Activated CD4-positive, alpha-beta T cell treated with anti-CD3 and anti-CD28 coated beads, Interleukin-2, Interleukin-4, amounts not matched to agents 100 ng/mL and 50 ng/mL, durations not matched to agents 16 hours and 8 hours (primary cell): ENCODE measurements at regions not wholly inside any gene's neighbourhood (a gene's known extent, or its start where the extent isn't known, plus 50 kb on each side); places are given as distances from the start of the nearest gene placed in this dataset.

Experiments
- DNase-seq: peaks from one replicate; pipeline ENCODE4 v3.0.0-alpha.2; 2020; ENCODE audit warnings: low spot score

DNA sequence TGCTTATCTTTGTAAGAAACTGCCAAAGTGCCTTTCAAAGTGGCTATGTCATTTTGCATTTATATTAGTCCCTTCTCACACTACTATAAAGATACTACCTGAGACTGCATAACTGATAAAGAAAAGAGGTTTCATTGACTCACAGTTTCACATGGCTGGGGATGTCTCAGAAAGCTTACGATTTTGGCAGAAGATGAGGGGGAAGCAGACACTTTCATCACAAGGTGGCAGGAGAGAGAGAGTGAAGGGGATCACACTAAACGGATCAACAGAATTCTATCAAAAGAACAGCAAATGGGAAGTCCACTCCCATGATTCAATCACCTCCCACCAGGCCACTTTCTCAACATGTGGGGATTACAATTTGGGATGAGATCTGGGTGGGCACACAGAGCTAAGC is 1352.0 kb upstream of the B3GALT2 start:
- no peak for DNase-seq

DNA sequence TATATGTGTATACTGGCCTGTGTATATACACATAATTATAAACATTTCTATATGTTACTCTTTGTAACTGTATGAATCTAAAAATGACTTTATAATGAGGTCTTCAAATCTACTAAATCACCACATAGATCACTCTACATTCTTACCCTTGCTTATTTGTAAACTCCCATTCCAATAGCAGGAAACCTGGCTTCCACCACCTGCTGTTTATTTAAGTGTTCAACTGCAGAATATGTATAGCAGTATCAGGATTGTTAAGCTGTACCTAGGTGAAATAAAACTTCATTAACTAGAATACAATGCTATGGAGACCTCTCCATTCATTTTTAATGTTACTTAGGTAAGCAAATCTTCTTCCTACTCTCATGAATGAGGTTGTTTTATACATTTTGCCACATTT is 1351.1 kb upstream of the B3GALT2 start:
- no peak for DNase-seq

DNA sequence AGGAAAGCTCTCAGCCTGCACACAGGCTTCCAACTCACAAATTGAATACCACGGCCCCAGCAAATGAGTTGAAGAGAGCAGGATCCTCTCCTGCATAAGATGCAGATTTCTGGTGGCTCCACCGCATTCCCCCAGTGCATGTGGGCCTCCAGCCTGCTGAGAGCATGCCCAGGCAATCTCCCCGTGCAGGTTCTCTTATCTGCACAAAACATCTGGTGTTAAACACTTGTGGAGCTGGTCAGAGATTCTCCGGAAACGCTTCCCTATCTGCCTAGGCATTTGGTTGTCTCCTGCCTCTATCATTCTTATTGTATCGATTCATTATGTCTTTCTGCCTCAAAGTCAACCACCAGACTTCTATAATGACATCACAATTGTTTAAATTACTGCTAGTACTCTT is 1349.0 kb upstream of the B3GALT2 start:
- DNase-seq: no peak

DNA sequence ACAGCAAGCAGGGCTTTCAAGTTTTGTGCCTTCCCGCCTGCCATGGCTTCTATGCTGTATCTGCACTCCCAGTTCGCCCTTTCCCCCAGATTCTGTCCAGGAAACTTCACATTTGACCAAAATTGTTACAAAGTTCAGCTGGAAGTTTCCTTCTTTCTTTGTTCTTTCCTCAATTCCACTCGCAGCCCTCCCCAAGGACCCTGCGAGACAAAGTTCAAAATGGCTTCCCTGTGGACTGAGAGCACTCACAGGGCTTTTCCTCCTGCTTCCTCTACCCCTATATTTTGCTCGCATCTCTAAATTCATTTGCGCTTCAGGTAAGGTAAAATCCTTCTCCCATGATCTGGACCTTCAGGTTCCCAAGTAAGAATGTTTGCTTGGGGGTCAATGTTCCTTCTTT is 1348.4 kb upstream of the B3GALT2 start:
- DNase-seq: no peak

DNA sequence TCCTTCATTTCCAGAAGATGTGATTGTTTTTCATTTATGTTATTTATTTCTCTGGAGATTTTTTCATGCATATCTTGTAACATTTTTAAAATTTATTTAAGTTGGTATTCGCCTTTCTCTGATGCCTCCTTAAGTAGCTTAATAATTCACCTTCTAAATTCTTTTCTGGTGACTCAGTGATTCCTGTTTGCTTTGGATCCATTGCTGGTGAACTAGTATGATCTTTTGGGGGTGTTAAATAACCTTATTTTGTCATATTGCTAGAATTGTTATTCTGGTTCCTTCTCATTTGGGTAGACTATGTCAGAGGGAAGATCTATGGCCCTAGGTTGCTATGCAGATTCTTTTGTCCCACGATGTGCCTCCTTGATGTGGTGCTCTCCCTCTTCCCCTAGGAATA is 1347.2 kb upstream of the B3GALT2 start:
- no peak for DNase-seq

- DNase-seq: no peak
These were observed 1331.2 kb upstream of the B3GALT2 start for GRCh38 chr1:194517567-194517966.

GRCh38 chr1:194515916-194516315 is 1329.5 kb upstream of the B3GALT2 start:
- no peak for DNase-seq

GRCh38 chr1:194512957-194513356 is 1326.5 kb upstream of the B3GALT2 start:
- DNase-seq: no peak

DNA sequence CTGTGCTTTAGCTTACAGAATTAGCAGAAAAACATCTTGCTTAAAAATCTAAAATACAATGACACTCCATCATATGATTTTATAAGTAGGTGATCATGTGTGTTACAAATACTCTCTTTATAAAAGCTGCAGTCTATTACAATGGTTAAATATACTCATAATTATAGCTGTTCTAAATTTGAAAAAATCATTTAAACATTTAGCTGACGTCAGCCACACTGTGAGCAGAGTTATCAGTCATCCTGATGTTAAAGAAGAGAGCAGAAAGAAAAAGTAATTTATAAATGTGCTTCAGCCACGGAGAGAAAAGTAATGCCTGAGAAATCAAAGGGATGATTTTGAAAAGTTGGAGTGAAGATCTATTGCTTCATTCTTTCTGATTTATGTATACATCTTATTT is 1325.9 kb upstream of the B3GALT2 start:
- no peak for DNase-seq

DNA sequence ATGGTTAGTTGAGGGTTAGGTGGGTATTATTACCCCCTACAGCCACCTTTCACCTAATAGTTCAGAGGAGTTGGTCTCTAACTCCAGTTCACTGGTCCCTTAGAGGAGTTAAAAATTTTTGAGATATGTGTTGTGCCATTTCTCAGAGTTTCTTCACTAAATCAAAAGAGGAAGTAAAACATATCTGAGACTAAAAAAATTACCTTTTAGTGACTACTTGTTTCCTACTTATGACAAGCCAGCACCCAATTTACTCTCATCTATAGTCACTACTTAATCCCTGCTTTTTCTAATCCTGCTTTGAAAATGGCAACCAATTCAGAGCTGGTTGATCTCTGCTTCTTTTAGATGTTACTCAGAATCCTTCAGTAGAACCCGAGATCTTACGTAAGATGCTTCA is 1316.8 kb upstream of the B3GALT2 start:
- no peak for DNase-seq

DNA sequence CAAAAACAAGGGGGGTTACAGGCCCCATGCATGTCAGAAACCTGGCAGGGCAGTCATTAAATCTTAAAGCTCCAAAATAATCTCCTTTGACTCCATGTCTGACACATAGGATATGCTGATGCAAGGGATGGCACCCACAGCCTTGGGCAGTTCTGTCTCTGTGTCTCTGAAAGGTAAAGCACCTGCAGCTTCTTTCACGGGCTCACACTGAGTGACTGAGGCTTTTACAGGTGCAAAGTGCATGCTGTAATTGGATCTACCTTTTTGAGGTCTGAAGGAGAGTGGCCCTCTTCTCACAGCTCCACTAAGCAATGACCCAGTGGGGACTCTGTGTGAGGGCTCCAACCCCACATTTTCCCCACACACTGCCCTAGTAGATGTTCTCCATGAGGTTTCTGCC is 1309.0 kb upstream of the B3GALT2 start:
- no peak for DNase-seq

DNA sequence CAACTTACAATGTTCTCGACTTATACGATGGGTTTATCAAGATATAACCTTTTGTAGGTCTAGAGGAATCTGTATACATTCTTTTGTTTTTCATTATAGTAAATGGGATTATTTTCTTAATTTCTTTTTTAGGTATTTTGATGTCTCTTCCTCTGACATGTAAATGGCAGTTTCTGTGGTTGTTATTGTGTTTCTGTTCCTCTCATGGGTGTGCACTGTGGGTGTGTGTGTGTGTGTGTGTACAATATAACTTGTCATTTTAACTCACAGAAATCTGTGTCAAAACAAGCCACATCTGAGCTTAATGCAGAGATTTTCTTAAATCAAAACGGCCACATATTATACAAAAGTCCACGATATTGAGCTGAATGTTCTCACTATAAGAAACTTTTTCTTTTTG is 1300.8 kb upstream of the B3GALT2 start:
- DNase-seq: no peak

GRCh38 chr1:194485432-194485831 is 1299.0 kb upstream of the B3GALT2 start:
- no peak for DNase-seq

DNA sequence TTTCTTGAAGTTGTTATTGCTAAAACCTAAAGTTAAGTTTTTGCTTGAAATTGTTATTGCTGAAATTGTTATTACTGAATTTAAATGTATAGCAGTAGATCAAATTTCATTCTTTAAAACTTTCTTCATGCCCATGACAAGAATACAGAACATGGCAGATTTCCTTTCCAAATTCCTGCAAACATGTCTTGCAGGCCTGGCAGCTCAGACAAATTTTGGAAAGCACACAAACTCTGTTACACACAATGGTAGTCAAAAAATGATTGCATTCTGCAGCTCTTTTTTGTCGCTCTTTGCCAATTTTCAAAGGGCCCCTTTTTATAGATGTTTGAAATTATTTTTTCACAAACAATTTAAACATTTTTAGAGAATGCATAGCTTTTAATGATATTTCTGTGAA is 1292.3 kb upstream of the B3GALT2 start:
- DNase-seq: no peak

- no peak for DNase-seq
These were observed 1291.5 kb upstream of the B3GALT2 start for GRCh38 chr1:194477908-194478307.

DNA sequence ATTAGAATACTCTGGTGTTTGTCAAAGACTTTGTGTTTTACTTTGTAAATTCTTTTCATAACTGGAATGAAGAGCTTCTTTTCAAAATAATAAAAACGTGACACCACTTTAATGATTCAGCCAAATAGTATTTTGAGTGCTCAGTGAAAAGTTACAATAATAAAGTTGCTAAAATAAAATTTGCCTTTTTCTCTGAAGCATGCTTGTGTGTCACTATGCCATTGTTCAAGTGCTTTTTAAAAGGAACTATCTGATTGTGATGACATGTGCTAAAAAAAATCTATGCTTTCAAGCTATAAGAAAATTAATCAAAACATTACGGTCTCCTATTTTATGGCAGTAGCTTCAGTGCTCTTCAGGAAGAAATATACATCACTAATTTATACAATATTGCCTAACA is 1290.5 kb upstream of the B3GALT2 start:
- no peak for DNase-seq

DNA sequence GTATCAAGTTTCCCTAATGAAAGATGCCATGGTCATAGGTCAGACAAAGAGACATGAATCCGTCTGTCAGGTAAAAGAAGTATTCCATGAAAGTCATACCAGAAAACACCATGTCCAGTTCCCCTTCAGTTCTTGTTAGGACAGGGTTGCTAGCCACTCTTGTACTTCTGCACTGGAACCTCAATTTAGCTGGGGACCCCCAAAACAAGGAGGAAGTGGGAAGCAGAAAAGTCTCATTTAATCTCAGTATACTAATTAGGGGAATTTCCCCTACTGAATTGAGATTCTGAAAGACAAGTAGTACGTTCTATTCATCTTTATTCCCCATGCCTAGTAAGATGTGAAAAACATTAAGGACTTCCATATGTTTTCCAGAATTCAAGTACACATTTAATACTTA is 1289.9 kb upstream of the B3GALT2 start:
- no peak for DNase-seq

GRCh38 chr1:194474701-194475100 is 1288.3 kb upstream of the B3GALT2 start:
- no peak for DNase-seq

- DNase-seq: no peak
These were observed 1287.4 kb upstream of the B3GALT2 start for GRCh38 chr1:194473766-194474165.

- no peak for DNase-seq
These were observed 1282.9 kb upstream of the B3GALT2 start for GRCh38 chr1:194469282-194469681.

DNA sequence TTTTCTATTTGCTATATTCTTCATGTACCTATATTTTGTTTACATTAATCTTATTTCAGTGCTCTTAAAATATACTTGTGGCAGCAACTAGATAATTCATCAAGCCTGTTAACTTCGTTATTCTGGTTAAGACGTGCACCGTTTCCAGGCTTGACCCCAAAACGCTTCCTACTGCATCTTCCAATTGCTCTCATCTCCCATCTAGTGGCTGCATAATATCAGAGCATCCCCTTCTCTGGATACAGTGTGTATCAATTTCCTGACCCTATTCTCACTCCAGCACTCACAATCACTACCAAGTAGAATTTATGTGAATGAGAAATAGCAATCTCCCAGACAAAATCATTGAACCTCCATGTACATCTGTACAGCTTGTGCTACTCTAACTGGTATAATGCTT is 1280.3 kb upstream of the B3GALT2 start:
- DNase-seq: no peak

DNA sequence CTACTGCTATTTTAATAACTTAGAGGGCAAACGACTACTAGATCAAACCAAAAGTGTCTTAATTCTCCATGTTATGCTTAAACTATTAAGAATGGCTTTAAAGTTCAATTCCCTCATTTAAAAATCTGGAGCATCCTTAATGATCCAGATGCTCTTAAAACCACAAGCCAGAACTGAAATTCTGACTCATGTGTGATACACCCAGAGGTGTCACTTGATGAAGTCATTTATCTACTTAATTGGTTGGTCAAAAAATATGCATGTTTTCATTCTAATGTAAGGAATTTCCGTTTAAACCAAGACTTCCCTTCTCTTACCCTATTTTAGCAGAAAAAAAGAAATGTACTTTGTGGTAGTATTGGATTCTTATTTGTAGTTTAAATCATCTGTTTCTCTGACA is 1261.2 kb upstream of the B3GALT2 start:
- no peak for DNase-seq

DNA sequence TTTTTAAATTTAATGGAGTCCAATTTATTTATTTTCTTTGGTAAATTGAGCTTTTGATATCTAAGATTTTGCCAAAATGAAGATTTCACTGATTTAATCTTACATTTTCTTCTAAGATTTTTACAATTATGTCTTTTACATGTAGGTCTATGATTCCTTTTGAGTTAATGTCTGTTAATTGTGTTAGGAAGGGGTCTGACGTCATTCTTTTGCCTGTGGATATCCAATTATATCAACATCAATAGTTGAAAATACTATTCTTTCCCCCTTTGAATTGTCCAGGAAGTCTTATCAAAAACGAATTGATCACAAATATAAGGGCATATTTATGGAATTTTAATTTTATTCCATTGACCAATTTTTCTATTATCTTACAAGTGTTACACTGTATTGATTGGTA is 1258.8 kb upstream of the B3GALT2 start:
- DNase-seq: no peak

GRCh38 chr1:194442901-194443575 is 1256.6 kb upstream of the B3GALT2 start:
- no peak for DNase-seq

DNA sequence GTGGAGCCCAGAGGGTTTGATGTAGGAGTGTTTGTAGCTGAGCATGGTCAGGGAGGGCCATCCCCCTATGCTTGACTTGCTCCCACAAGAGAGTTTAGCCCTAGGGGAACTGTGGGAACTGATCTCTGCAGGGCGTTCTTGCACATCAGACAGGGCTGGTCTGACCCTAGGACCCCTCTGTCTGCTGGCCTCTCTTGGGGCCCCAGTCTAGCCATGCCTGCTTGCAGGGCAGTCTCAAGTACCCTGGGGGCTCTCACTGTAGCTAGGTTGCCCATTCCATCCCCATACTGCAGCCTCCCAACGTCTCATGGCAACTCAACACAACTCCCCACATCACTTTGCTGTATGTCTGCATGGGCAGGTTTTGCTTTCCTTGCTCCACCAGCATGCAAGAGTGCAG is 1250.7 kb upstream of the B3GALT2 start:
- DNase-seq: no peak
